ENCODE measurements at regions not wholly inside any gene's neighbourhood (a gene's known extent, or its start where the extent isn't known, plus 50 kb on each side); places are given as distances from the start of the nearest gene placed in this dataset.

DNA sequence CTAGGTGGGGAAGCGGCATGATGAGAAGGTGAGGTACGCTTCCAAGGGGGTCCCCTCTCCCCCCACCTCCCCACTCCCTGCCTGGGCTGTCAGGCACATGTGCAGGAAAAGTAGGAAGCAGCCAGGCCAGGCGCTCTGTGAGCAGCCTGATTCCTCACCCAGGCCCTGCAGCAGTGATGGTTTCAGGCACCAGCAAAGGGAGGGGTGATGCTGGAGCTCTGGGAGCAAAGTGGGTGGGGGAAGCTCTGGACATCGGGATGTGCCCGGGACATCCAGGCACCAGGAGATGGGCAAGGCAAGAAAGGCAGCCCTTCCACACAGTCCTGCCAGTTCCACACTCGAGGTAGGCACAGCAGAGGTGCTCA lies 106.1 kb downstream of the CRYAA start:
- DNase-seq (ENCODE audit: low read depth, low spot score) = no peak

DNA sequence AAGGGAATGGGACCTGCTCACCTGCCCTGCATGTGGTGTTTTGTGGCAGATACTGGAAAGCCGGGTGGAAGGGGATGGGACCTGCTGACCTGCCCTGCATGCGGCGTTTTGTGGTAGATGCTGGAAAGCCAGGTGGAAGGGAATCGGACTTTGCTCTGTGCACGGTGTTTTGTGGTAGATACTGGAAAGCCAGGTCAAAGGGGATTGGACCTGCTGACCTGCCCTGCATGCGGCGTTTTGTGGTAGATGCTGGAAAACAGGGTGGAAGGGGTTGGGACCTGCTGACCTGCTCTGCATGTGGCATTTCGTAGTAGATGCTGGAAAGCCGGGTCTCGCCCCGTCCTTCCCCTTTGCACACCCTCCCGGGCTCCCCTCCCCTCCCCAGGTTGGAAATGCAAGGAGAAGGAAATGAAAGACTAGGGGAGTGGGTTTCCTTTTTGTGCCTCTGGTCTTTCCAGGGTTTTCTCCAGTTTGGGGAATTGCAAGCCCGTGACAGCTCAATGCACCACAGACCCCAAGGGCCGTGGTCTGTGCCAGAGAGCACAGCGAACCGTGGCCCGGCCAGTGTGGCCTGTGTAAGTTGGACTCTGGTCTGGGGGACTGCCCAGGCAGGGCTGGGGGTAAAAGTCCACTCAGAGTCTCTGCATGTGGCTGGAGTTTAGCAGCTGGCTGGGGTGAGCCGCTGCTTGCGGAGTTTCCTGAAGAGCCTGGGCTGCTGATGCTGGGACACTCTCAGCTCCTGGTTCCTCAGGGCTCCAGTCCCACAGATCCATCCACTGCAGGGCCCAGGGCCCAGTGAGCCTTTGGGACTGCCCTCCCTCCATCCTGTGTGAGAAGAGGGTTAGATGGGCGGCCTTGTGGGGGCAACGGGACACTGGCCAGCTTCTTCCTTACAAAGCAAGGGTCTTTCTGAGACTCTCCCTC lies 105.5 kb downstream of the CRYAA start:
- no peak for DNase-seq (ENCODE audit: low read depth, low spot score)

DNA sequence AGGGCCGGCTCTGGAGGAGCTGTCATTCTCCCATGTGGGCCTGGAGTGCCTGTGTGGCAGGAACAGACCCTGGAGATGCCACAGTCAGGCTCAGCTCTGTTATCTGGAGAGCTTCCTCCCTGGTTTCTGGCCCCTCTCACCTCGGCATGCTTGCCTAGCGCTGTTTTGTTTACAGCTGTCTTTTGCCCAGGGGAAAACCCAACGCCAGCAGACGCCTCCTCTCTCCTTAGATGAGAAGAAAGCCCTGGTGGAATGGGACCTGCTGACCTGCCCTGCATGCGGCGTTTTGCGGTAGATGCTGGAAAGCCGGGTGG lies 104.9 kb downstream of the CRYAA start:
- DNase-seq (ENCODE audit: low read depth, low spot score) = no peak

DNA sequence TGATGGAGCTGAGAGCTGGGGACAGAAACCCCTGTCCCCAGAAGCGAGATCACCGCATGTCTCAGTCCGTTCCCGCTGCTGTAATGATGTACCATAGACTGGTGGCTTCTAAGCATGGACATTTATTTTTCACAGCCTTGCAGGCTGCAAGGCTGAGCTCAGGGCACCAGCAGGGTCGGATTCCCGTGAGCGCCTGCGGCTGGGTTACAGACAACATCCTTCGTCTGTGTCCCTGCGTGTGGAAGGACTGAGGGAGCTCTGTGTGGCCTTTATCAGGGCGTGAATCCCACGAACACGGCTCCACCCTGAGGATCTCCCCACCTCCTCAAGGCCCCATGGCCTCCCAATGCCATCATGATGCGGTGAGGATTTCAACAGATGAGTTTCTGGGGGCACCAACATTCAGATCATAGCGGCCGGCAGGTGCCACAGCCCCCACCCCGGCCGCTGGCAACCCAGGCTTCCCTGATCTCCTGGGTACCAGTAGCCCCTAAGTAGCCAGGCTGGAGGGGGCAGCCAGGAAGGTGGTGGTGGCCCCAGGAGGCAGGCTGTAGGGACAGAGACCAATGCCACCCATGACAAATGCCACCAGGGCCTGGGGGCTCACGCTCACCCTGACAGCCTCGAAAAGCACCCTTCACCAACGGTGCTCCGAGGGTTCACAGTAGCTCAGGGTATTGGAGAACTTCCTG lies 104.4 kb downstream of the CRYAA start:
- DNase-seq (ENCODE audit: low read depth, low spot score) = no peak

DNA sequence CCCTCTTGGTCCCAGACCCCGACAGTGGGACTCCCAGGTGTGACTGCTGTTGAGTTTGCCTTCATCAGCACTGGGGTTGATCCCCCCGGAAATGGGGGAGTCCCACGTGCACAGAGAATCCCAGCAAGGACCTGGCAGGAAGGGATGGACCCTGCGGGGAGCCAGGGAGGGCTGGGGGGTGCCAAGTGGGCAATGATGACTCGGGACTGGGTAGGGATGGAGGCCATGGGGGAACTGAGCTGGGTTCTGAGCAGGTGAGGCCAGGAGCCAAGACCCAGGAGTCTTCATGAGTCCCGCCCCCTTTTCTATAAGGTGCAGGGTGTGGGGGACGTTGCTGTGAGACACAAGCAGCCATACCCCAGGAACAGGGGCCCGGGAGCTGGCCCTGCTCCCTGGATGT lies 103.8 kb downstream of the CRYAA start:
- DNase-seq (ENCODE audit: low read depth, low spot score) = no peak

DNA sequence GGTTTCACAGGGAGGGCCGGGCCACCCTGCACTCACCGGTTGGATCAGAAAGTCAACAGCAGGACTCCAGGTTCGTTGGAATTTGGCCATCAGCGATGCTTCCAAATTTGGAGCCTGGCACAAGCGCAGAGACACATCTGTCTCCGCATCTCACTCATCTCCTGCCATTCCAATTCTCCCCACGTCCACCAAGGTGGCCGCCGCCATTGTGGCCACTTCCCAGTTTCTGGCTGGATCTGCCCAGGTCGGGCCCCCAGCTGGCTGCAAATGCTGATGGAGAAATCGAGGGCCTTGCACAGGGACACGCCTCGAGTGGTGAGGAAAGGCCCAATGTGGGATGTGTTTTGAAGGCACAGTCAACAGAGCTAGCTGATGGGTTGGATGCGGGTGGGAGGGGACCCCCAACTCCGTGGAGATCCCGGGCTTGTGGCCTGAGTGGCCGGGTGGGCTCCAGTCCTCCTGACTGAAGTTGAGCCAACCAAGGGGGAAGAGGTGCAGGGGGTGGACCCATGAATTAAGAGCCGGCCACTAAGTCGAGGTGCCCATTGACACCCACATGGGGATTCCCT lies 102.7 kb downstream of the CRYAA start:
- no peak for DNase-seq (ENCODE audit: low read depth, low spot score)

DNA sequence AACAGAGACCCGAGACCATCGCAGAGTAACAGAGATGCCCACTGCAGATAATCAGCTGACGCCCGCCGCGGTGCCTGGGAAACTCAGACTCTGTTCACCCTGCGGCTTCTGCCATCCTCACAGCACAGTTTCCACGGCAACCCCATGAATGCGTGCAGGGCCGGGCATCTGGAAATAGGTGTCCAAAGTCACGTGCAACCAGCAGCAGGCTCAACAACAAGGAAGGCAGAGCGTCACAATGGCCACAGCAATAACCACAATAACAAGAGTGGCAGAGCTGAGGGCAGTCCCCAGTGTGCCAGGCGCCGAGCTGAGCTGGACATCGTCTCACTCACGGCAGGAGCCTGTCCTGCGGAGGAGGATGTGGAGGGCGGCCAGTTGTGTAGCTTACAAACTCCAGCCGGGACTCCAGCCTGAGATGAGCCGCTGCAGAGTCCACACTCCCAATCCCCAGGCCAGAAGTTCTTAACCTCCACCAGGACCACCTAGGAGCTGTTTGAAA lies 102.0 kb downstream of the CRYAA start:
- no peak for DNase-seq (ENCODE audit: low read depth, low spot score)

DNA sequence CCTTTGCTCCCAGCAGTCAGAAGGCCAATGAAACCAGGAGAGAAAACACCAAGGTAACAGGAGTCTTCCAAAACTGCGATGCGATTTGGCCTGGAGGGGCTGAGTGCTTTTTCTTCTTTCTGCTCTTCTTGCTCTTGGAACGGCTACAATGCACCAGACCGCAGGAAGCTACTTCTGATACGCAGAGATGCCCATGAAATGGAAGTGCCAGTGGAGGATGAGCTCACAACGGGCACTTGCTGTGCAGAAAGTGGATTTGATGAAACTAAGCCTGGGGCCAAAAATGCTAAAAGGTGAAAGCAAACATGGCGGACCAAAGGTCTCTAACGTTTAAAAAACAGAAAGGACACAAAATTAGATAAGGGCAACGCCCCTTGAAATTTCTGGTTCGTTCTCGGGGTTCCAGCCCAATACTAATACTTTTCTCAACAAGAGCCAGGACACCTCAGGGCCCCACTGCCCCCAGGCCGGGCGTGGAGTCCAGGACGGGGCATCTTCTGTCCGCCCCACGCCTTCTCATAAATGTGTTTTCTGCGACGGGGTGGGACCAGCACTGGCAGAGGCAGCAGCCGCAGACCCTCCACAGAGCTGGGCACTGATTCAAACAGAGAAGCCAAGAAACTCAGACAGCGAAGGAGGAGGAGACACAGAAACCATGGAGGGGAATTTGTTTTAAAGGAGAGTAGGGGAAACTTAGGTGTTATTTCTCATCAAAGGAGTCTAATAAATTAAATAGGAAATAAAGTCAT lies 101.3 kb downstream of the CRYAA start:
- DNase-seq (ENCODE audit: low read depth, low spot score) = no peak

DNA sequence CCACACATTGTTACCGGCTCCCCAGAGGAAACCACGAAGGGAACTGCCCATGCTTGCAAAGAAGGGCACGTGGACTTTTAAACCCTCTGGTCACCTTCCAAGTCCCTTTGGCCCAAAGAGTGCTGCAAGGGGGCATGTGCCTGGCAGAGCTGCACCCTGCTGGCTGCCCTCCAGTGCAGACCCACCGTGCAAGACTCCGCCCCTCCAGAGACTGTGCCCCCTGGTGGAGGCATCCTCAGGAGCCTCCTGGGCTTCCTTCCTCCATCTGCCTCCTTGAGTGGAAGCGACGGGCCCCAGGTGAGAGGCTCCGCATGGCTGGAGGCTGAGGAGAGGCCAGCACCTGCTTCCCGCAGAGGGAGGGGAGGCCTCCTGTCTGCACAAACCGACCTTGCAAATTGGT lies 100.6 kb downstream of the CRYAA start:
- no peak for DNase-seq (ENCODE audit: low read depth, low spot score)

DNA sequence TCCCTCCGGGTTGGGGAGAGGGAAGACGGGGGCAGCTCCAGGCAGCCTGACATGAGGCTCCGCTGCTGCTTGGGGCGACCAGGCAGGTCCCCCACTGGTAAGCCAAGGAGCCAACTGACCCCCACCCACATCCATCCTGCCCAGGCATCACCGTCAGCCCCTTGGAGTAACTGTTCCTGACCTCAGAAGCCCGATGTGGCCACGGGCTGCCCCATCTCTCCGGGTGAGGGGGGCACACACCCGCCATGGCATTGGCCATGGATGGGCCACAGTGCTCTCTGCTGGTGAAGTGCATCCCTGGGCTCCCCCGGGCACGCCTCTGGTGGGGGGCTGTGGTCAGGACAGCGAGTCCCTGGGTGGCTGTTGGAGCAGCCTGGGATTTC lies 100.0 kb downstream of the CRYAA start:
- no peak for DNase-seq (ENCODE audit: low read depth, low spot score)

DNA sequence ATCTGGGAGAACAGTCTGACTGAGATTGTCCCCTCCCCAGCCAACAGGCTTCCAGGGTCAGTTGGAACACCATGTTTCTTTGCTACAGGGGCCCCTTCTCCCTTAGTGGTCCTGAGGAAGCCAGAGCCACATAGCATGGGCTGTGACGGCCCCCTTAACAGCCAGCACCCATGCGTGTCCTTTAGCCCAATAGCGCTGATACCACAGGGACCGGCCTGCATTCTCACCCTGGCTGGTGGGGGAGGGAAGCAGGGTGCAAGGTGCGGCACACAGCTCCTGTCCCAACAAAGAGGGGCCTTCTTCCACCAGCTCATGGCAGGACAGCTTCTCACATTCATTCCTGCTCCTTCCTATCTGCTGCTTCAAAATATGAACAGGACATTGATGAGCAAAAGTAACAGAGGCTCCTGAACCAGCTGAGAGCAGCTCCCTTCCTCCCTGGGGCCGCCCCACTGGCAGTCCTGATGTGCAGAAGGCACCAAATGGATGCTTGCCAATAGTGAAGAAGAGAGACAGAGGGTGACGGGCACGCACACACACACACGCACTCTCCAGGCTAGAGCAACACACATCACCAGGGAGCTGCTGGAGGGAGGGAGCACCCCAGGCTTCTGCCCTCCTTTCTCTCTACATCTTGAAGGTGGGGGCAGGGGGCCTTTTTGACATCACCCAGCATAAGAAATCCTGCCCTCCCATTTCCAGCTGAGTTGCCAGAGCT lies 99.4 kb downstream of the CRYAA start:
- no peak for DNase-seq (ENCODE audit: low read depth, low spot score)

DNA sequence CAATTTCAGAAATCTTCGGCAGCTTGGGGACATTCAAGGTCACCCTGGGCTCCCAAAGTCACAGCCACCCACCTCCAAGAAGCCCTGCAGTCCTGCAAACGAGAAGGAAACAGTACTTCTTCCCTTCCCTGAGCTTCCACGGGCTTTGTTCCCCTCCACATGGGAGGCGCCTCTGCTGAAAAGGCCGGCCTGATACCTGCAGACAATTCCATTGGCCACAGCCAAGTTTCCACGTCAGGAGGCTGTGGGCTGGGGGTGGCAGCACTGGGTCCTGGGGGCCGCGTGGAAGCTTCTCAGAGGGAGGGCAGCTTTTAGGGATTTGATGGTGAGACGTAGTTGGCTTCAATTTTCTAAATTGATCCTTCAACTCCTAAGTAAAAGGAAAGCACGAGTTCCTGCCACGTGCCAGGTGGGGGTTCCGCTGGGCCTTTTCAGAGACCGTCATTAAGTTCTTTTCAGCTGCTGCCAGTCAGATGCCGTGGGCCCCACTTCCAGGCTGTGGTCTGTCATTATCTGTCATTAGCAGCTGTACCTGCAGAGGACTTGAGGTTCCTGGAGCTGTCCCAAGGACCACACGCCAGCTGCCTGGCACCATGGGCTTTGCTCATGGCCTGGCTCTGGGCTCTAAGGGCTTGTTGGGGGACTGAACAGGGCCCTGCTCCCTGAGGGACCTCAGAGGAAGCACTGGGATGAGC lies 98.7 kb downstream of the CRYAA start:
- DNase-seq (ENCODE audit: low read depth, low spot score) = no peak

DNA sequence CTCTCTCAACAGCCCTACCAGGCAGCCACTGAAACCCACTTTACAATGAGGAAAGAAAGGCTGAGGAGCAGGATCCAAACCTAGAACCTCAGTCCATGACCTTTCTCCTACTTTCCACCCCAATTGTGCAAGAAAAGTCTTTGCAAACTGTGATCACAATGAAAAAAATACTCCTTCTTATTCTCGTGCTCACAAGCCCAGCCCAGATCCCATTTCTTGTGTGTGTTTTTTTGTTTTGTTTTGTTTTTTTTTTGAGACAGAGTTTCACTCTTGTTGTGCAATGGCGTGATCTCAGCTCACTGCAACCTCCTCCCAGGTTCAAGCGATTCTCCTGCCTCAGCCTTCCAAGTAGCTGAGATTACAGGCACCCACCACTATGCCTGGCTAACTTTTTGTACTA lies 97.7 kb downstream of the CRYAA start:
- DNase-seq (ENCODE audit: low read depth, low spot score) = no peak

DNA sequence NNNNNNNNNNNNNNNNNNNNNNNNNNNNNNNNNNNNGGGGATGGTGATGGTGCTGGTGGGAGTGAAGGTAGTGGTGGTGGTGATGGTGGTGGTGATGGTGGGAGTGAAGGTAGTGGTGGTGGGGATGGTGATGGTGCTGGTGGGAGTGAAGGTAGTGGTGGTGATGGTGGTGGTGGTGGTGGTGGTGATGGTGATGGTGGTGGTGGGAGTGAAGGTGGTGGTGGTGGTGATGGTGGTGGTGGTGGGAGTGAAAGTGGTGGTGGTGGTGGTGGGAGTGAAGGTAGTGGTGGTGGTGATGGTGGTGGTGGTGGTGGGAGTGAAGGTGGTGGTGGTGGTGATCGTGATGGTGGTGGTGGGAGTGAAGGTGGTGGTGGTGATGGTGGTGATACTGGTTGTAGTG lies 93.6 kb downstream of the CRYAA start:
- no peak for DNase-seq (ENCODE audit: low read depth, low spot score)
